WTC11 (cell line): ENCODE measurements at regions not wholly inside any gene's neighbourhood (a gene's known extent, or its start where the extent isn't known, plus 50 kb on each side); places are given as distances from the start of the nearest gene placed in this dataset.

Experiments
- ATAC-seq: fragments of 200-7000 bp; cut with Tn5 transposase; 2 replicates; pipeline ENCODE4 v1.10.0; 2021; ENCODE audit warnings: mild to moderate bottlenecking, moderate library complexity
- CTCF ChIA-PET: fragments of 300-600 bp; sonication (Branson Sonifier 250); formaldehyde crosslinking; loops from one replicate; lab custom pipeline; 2021; ENCODE audit warnings: antibody characterized with exemption; lab: Charles Lee
- POLR2A ChIA-PET: fragments of 350-600 bp; sonication (Branson Sonifier 250); formaldehyde crosslinking; loops from one replicate; lab custom pipeline; 2021; ENCODE audit warnings: antibody characterized with exemption; lab: Charles Lee
- DNase-seq: peaks from one replicate; pipeline ENCODE4 v3.0.0; 2021; ENCODE audit warnings: low spot score
- H3K27ac Mint-ChIP-seq: 2 replicates; pipeline ENCODE4 v1.8.0; 2021; ENCODE audit warnings: mixed read lengths
- H3K27me3 Mint-ChIP-seq: 2 replicates; pipeline ENCODE4 v1.8.0; 2021; ENCODE audit warnings: low read depth, mild to moderate bottlenecking, moderate library complexity, mixed read lengths
- H3K36me3 Mint-ChIP-seq: 2 replicates; pipeline ENCODE4 v1.8.0; 2021; ENCODE audit warnings: mixed read lengths
- H3K4me1 Mint-ChIP-seq: 2 replicates; pipeline ENCODE4 v1.8.0; 2022; ENCODE audit warnings: mixed read lengths
- H3K4me3 Mint-ChIP-seq: 2 replicates; pipeline ENCODE4 v1.8.0; 2021; ENCODE audit warnings: mild to moderate bottlenecking, moderate library complexity, mixed read lengths
- H3K9me3 Mint-ChIP-seq: 2 replicates; pipeline ENCODE4 v1.8.0; 2021; ENCODE audit warnings: mixed read lengths
- CBFB ChIP-seq: sonication (generic); formaldehyde crosslinking; IDR thresholded peaks from 2 replicates; pipeline ENCODE4 v1.8.1; 2022; ENCODE audit warnings: mild to moderate bottlenecking, low read depth, missing genetic modification reagents
- EMX1 ChIP-seq: fragments of 250-450 bp; sonication (Bioruptor Pico); IDR thresholded peaks from 2 replicates; pipeline ENCODE4 v1.8.0; 2021; ENCODE audit warnings: mild to moderate bottlenecking
- FOXK1 ChIP-seq: sonication (generic); formaldehyde crosslinking; IDR thresholded peaks from 2 replicates; pipeline ENCODE4 v1.8.0; 2022; ENCODE audit warnings: mild to moderate bottlenecking, moderate library complexity, missing genetic modification reagents
- FOXP1 ChIP-seq: sonication (generic); formaldehyde crosslinking; IDR thresholded peaks from 2 replicates; pipeline ENCODE4 v1.8.0; 2022; ENCODE audit warnings: missing genetic modification reagents, mild to moderate bottlenecking, moderate library complexity, borderline replicate concordance
- GABPB1 ChIP-seq: sonication (generic); formaldehyde crosslinking; IDR thresholded peaks from 2 replicates; pipeline ENCODE4 v1.8.1; 2023; ENCODE audit warnings: mild to moderate bottlenecking, missing genetic modification reagents
- GRHL2 ChIP-seq: fragments of 250-450 bp; sonication (Bioruptor Pico); IDR thresholded peaks from 2 replicates; pipeline ENCODE4 v1.8.0; 2022; ENCODE audit warnings: mild to moderate bottlenecking, moderate library complexity; ENCODE audit not compliant: insufficient replicate concordance, severe bottlenecking
- GTF2I ChIP-seq: fragments of 250-450 bp; sonication (Bioruptor Pico); conservative IDR thresholded peaks from 2 replicates; pipeline ENCODE4 v1.4.0; 2021; ENCODE audit warnings: mild to moderate bottlenecking
- HMGA2 ChIP-seq: fragments of 250-450 bp; sonication (Bioruptor Pico); IDR thresholded peaks from 2 replicates; pipeline ENCODE4 v1.4.0; 2021; ENCODE audit warnings: mild to moderate bottlenecking, moderate library complexity
- JUN ChIP-seq: sonication (generic); formaldehyde crosslinking; IDR thresholded peaks from 2 replicates; pipeline ENCODE4 v1.8.0; 2023; ENCODE audit warnings: mild to moderate bottlenecking, missing genetic modification reagents
- KAT7 ChIP-seq: sonication (generic); formaldehyde crosslinking; IDR thresholded peaks from 2 replicates; pipeline ENCODE4 v1.8.1; 2023; ENCODE audit warnings: missing genetic modification reagents, mild to moderate bottlenecking, borderline replicate concordance
- MLX ChIP-seq: sonication (generic); formaldehyde crosslinking; IDR thresholded peaks from 2 replicates; pipeline ENCODE4 v1.8.1; 2023; ENCODE audit warnings: mild to moderate bottlenecking, missing genetic modification reagents, moderate library complexity
- NFE2L1 ChIP-seq: sonication (generic); formaldehyde crosslinking; IDR thresholded peaks from 2 replicates; pipeline ENCODE4 v1.8.1; 2023; ENCODE audit warnings: missing genetic modification reagents
- RORB ChIP-seq: fragments of 250-450 bp; sonication (Bioruptor Pico); IDR thresholded peaks from 2 replicates; pipeline ENCODE4 v1.9.0; 2021; ENCODE audit warnings: mild to moderate bottlenecking
- SMAD4 ChIP-seq: sonication (generic); formaldehyde crosslinking; IDR thresholded peaks from 2 replicates; pipeline ENCODE4 v1.8.0; 2022; ENCODE audit warnings: mild to moderate bottlenecking, missing genetic modification reagents
- TEAD1 ChIP-seq: sonication (generic); formaldehyde crosslinking; IDR thresholded peaks from 2 replicates; pipeline ENCODE4 v1.8.0; 2022; ENCODE audit warnings: mild to moderate bottlenecking, missing genetic modification reagents
- TEAD4 ChIP-seq: sonication (generic); formaldehyde crosslinking; IDR thresholded peaks from 2 replicates; pipeline ENCODE4 v1.8.0; 2022; ENCODE audit warnings: mild to moderate bottlenecking, missing genetic modification reagents
- ZNF317 ChIP-seq: sonication (generic); formaldehyde crosslinking; IDR thresholded peaks from 2 replicates; pipeline ENCODE4 v1.8.1; 2023; ENCODE audit warnings: low read depth, mild to moderate bottlenecking, moderate library complexity, missing genetic modification reagents, borderline replicate concordance
- ZNF416 ChIP-seq: fragments of 250-450 bp; sonication (Bioruptor Pico); IDR thresholded peaks from 2 replicates; pipeline ENCODE4 v1.9.0; 2021; ENCODE audit warnings: mild to moderate bottlenecking, inconsistent platforms
- ZNF671 ChIP-seq: fragments of 250-450 bp; sonication (Bioruptor Pico); IDR thresholded peaks from 2 replicates; pipeline ENCODE4 v1.8.0; 2021; ENCODE audit warnings: mild to moderate bottlenecking
- ZSCAN18 ChIP-seq: fragments of 250-450 bp; sonication (Bioruptor Pico); IDR thresholded peaks from 2 replicates; pipeline ENCODE4 v2.1.2; 2022; ENCODE audit warnings: mild to moderate bottlenecking, moderate library complexity
- TF ChIP-seq, protein P1 (sequence below): sonication (generic); formaldehyde crosslinking; IDR thresholded peaks from 2 replicates; pipeline ENCODE4 v1.8.1; 2023; ENCODE audit warnings: mild to moderate bottlenecking, missing genetic modification reagents
- TF ChIP-seq, protein P2 (sequence below): sonication (generic); formaldehyde crosslinking; IDR thresholded peaks from 2 replicates; pipeline ENCODE4 v1.8.1; 2022; ENCODE audit warnings: low read depth, missing genetic modification reagents, borderline replicate concordance
- TF ChIP-seq, protein P3 (sequence below): sonication (generic); formaldehyde crosslinking; IDR thresholded peaks from 2 replicates; pipeline ENCODE4 v1.8.1; 2022; ENCODE audit warnings: mild to moderate bottlenecking, missing genetic modification reagents, moderate library complexity, borderline replicate concordance
- TF ChIP-seq, protein P4 (sequence below): sonication (generic); formaldehyde crosslinking; IDR thresholded peaks from 2 replicates; pipeline ENCODE4 v1.8.1; 2022; ENCODE audit warnings: missing genetic modification reagents, borderline replicate concordance
- TF ChIP-seq, protein P5 (sequence below): sonication (generic); formaldehyde crosslinking; IDR thresholded peaks from 2 replicates; pipeline ENCODE4 v1.8.0; 2022; ENCODE audit warnings: mild to moderate bottlenecking, missing genetic modification reagents

DNA sequence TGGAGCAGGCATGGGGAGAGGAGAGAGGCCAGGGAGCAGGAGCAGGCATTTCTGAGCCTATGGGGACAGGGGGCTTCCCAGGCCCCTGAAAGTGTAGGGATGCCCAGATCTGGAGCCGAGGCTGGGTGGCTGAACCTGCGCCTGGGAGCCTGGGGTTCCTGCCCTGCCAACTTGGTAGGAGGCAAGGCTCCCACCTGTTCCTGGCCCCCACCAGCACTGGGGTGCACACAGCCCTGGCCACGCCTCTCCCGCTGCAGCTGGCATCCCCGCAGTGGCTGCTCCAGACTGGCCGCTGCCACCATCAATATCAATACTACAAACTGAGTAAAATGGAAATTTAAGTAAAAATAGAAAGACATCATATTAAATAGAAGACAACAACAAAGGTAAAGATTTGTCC, 684.9 kb upstream of the MAP3K7 start (continued):
- no peak for TF ChIP-seq ZSCAN18
- TF ChIP-seq TEAD4 (CRISPR knock-in tag): no peak
- TF ChIP-seq, protein P1, sequence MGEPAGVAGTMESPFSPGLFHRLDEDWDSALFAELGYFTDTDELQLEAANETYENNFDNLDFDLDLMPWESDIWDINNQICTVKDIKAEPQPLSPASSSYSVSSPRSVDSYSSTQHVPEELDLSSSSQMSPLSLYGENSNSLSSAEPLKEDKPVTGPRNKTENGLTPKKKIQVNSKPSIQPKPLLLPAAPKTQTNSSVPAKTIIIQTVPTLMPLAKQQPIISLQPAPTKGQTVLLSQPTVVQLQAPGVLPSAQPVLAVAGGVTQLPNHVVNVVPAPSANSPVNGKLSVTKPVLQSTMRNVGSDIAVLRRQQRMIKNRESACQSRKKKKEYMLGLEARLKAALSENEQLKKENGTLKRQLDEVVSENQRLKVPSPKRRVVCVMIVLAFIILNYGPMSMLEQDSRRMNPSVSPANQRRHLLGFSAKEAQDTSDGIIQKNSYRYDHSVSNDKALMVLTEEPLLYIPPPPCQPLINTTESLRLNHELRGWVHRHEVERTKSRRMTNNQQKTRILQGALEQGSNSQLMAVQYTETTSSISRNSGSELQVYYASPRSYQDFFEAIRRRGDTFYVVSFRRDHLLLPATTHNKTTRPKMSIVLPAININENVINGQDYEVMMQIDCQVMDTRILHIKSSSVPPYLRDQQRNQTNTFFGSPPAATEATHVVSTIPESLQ (CRISPR knock-in tag): no peak
- TF ChIP-seq ZNF317 (CRISPR knock-in tag): no peak
- no peak for TF ChIP-seq KAT7 (CRISPR knock-in tag)

- no peak for ATAC-seq
- H3K9me3 Mint-ChIP-seq: peaks cover 4% of the 10 kb centered on the region; the same call in 1 of the 2 replicates
- no peak for DNase-seq
- ChIA-PET POLR2A (interaction anchor here (1.1 kb wide), 1 partner anchor 254 kb away, joined by 3 read pairs; no protein-coding TSS in a partner anchor), CTCF (no interaction called here)
- H3K4me3 Mint-ChIP-seq: no peak overlapping the region
- H3K36me3 Mint-ChIP-seq: no peaks in the 10 kb centered on the region
- no peaks in the 10 kb centered on the region for H3K27me3 Mint-ChIP-seq
- peaks cover 7% of the 10 kb centered on the region for H3K4me1 Mint-ChIP-seq
- no peak overlapping the region for H3K27ac Mint-ChIP-seq
- TF ChIP-seq FOXK1 (CRISPR knock-in tag): no peak
- TF ChIP-seq MLX (CRISPR knock-in tag): no peak
- TF ChIP-seq NFE2L1 (CRISPR knock-in tag): no peak
These were observed 682.1 kb upstream of the MAP3K7 start for GRCh38 chr6:91268941-91269340.

DNA sequence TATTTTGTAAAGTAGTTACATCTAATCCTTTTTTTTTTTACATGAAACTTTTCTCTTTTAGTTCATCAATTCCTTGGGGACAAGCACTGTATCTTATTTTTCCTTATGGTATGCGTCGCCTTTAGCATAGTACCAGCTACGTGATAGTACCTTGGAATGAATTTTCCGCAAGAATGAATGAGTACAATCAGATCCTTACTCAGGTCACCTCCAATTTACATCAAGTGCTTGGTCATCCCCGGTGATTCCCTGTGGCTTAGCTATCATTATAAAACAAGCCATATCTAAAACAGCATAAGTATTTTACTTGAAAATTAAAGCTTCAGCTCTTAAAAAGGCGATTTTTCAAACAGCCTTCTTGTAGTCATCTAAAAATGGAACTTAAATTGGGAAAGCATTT, 680.4 kb upstream of the MAP3K7 start:
- Mint-ChIP-seq H3K9me3 (peaks cover 4% of the 10 kb centered on the region; the same call in 1 of the 2 replicates), H3K27me3 (no peaks in the 10 kb centered on the region), H3K36me3 (no peaks in the 10 kb centered on the region), H3K4me1 (peaks cover 7% of the 10 kb centered on the region), H3K27ac (no peak overlapping the region), H3K4me3 (no peak overlapping the region)
- POLR2A ChIA-PET: no interaction called here
- CTCF ChIA-PET: interaction anchor here (1.5 kb wide), 1 partner anchor 9 kb away, joined by 4 read pairs; no protein-coding TSS in a partner anchor
- TF ChIP-seq FOXK1 (CRISPR knock-in tag) (no peak), ZNF671 (CRISPR knock-in tag) (no peak), FOXP1 (CRISPR knock-in tag) (no peak), RORB (CRISPR knock-in tag) (no peak), SMAD4 (no peak), ZNF416 (CRISPR knock-in tag) (no peak), GRHL2 (CRISPR knock-in tag) (no peak), CBFB (CRISPR knock-in tag) (no peak), GTF2I (no peak), NFE2L1 (CRISPR knock-in tag) (no peak), TEAD1 (CRISPR knock-in tag) (no peak), HMGA2 (no peak), EMX1 (CRISPR knock-in tag) (no peak), GABPB1 (CRISPR knock-in tag) (no peak), ZNF317 (CRISPR knock-in tag) (no peak), JUN (no peak)
- TF ChIP-seq, protein P2, sequence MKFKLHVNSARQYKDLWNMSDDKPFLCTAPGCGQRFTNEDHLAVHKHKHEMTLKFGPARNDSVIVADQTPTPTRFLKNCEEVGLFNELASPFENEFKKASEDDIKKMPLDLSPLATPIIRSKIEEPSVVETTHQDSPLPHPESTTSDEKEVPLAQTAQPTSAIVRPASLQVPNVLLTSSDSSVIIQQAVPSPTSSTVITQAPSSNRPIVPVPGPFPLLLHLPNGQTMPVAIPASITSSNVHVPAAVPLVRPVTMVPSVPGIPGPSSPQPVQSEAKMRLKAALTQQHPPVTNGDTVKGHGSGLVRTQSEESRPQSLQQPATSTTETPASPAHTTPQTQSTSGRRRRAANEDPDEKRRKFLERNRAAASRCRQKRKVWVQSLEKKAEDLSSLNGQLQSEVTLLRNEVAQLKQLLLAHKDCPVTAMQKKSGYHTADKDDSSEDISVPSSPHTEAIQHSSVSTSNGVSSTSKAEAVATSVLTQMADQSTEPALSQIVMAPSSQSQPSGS (CRISPR knock-in tag): no peak
- TF ChIP-seq, protein P3, sequence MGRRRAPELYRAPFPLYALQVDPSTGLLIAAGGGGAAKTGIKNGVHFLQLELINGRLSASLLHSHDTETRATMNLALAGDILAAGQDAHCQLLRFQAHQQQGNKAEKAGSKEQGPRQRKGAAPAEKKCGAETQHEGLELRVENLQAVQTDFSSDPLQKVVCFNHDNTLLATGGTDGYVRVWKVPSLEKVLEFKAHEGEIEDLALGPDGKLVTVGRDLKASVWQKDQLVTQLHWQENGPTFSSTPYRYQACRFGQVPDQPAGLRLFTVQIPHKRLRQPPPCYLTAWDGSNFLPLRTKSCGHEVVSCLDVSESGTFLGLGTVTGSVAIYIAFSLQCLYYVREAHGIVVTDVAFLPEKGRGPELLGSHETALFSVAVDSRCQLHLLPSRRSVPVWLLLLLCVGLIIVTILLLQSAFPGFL: no peak
- TF ChIP-seq, protein P4, sequence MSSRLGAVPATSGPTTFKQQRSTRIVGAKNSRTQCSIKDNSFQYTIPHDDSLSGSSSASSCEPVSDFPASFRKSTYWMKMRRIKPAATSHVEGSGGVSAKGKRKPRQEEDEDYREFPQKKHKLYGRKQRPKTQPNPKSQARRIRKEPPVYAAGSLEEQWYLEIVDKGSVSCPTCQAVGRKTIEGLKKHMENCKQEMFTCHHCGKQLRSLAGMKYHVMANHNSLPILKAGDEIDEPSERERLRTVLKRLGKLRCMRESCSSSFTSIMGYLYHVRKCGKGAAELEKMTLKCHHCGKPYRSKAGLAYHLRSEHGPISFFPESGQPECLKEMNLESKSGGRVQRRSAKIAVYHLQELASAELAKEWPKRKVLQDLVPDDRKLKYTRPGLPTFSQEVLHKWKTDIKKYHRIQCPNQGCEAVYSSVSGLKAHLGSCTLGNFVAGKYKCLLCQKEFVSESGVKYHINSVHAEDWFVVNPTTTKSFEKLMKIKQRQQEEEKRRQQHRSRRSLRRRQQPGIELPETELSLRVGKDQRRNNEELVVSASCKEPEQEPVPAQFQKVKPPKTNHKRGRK (CRISPR knock-in tag): no peak
- TF ChIP-seq, protein P5, sequence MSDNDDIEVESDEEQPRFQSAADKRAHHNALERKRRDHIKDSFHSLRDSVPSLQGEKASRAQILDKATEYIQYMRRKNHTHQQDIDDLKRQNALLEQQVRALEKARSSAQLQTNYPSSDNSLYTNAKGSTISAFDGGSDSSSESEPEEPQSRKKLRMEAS: no peak
- DNase-seq (no peak), ATAC-seq (no peak)
